HG02610 (cell line): ENCODE measurements at regions not wholly inside any gene's neighbourhood (a gene's known extent, or its start where the extent isn't known, plus 50 kb on each side); places are given as distances from the start of the nearest gene placed in this dataset.
"Not testable (repeated sequence)": the region's sequence is repeated elsewhere in the genome, so short reads cannot be mapped to it uniquely, and the experiment has no call there.

ENCODE experiments used
- ATAC-seq: cut with Tn5 transposase; IDR thresholded peaks from one replicate; pipeline ENCODE4 v1.9.1; 2021; ENCODE audit warnings: mild to moderate bottlenecking, moderate library complexity; ENCODE audit not compliant: unreplicated experiment

GRCh38 chr2:193219413-193219812, 1024.7 kb upstream of the TMEFF2 start:
- ATAC-seq, result no peak

GRCh38 chr2:193201583-193201982, 1006.9 kb upstream of the TMEFF2 start:
- ATAC-seq, result no peak

- ATAC-seq, result no peak
Observed at GRCh38 chr2:193199322-193199721, 1004.6 kb upstream of the TMEFF2 start.

GRCh38 chr2:193187816-193188215, 993.1 kb upstream of the TMEFF2 start:
- peak; percentile 68 for ATAC-seq

DNA sequence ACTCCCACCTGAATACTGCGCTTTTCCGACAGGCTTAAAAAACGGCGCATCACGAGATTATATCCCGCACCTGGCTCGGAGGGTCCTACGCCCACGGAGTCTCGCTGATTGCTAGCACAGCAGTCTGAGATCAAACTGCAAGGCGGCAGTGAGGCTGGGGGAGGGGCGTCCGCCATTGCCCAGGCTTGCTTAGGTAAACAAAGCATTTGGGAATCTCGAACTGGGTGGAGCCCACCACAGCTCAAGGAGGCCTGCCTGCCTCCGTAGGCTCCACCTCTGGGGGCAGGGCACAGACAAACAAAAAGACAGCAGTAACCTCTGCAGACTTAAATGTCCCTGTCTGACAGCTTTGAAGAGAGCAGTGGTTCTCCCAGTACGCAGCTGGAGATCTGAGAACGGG, 976.2 kb upstream of the TMEFF2 start:
- ATAC-seq, result not testable (repeated sequence)

GRCh38 chr2:193156480-193156879, 961.7 kb upstream of the TMEFF2 start:
- ATAC-seq, result no peak

GRCh38 chr2:193154076-193154475, 959.3 kb upstream of the TMEFF2 start:
- no peak for ATAC-seq

GRCh38 chr2:193153576-193153975, 958.8 kb upstream of the TMEFF2 start:
- no peak for ATAC-seq

- not testable (repeated sequence) for ATAC-seq
Observed at GRCh38 chr2:193142467-193142866, 947.7 kb upstream of the TMEFF2 start.

DNA sequence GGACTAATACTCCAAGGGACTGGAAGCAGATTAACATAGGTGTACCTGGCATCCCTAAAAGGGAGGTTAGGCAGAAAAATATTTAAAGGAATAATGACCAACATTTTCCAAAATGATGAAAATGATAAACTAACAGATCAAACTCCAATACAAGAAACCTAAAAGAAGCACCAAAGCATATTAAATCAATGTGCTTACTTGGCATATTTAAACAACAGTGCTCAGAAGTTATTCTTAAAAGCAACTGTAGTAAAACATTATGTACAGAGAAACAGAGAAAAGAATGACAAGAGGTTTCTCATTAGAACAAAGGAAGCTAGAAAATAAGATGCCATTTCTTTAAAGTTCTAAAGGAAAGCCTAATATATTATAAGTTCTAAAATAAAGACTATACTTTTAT, 947.3 kb upstream of the TMEFF2 start:
- ATAC-seq, result no peak

DNA sequence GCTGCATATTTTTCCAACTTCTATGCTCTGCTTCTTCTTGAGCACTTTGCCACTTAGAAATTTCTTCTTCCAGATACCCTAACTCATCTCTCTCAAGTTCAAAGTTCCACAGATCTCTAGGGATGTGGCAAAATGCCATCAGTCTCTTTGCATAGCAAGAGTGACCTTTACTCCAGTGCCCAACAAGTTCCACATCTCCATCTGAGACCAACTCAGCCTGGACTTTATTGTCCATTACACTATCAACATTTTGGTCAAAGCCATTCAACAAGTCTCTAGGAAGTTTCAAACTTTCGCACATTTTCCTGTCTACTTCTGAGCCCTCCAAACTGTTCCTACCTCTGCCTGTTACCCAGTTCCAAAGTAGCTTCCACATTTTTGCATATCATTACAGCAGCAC, 946.2 kb upstream of the TMEFF2 start:
- ATAC-seq, result not testable (repeated sequence)

DNA sequence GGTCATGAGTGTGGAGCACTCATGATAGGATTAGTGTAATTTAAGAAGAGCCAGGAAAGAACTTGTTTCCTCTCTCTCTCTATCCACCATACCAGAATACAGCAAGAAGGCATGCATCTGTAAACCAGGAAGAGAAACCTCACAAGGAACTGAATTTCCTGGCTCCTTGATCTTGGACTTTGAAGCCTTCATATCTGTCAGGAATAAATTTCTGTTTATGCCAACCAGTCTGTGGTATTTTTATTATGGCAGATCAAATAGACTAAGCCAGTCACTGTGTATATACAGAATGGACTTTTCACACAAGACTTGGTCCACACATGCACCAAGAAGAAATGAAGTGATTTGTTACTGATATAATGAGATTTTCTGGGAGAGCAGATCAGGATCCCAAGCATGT, 930.1 kb upstream of the TMEFF2 start:
- ATAC-seq, result no peak

GRCh38 chr2:193114827-193115226, 920.1 kb upstream of the TMEFF2 start:
- no peak for ATAC-seq

GRCh38 chr2:193112986-193113385, 918.3 kb upstream of the TMEFF2 start:
- ATAC-seq, result no peak

- peak; percentile 55 for ATAC-seq
Observed at GRCh38 chr2:193103064-193103463, 908.3 kb upstream of the TMEFF2 start.

GRCh38 chr2:193101591-193101990, 906.9 kb upstream of the TMEFF2 start:
- no peak for ATAC-seq

- no peak for ATAC-seq
Observed at GRCh38 chr2:193088026-193088425, 893.3 kb upstream of the TMEFF2 start.

GRCh38 chr2:193076995-193077394, 882.3 kb upstream of the TMEFF2 start:
- no peak for ATAC-seq

DNA sequence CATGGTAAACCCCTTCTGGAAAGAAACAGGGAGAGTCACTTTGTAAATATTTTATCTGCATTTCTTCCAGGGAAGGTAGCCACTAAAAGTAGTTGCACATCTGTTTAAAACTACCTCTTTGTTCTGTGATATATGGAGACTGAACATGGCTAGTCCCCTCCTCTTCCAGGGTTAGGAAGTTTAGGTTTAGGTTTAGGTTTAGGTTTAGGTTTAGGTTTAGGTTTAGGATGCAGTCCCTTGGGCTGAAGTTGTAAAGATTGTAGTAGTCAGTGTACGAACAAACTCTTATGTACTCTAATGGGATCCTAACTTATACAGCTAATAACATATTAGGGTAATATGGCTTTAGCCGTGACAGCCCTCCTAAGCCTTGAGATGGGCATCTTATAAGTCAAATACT, 880.2 kb upstream of the TMEFF2 start:
- ATAC-seq, result no peak

DNA sequence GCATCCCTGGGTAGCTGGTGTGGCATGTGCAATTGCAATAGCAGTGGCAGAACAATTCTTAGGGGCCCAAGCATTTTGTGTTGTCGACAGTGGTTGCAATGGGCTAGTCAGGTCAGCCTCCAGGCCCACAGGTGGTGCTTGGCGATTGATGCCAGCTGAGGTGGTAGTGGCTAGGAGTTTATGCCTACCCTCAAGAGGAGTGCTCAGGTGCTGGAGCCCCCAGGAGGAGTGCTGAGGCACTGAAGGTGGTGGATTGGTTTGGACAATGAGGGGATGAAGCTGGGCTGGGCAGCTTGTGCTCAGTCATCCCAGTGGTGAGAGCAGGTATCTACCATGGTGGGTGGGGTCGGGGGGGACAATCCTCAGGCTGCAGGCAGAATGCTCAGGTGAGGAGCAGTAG, 877.9 kb upstream of the TMEFF2 start:
- no peak for ATAC-seq

DNA sequence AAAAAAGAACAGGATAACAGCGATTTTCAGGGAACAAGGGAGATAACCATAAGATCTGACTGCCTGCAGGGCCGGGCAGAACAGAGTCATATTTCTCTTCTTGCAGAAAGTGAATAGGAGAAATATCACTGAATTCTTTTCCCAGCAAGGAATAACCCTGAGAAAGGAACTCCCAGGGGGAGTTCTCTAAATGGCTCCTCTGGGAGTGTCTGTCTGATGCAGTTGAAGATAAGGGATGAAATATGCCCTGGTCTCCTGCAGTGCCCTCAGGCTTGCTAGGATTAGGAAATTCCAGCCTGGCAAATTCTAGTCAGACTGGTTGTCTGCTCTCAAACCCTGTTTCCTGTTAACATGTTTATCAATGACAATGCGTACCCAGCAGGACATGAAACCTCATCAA, 830.8 kb upstream of the TMEFF2 start:
- ATAC-seq, result not testable (repeated sequence)

DNA sequence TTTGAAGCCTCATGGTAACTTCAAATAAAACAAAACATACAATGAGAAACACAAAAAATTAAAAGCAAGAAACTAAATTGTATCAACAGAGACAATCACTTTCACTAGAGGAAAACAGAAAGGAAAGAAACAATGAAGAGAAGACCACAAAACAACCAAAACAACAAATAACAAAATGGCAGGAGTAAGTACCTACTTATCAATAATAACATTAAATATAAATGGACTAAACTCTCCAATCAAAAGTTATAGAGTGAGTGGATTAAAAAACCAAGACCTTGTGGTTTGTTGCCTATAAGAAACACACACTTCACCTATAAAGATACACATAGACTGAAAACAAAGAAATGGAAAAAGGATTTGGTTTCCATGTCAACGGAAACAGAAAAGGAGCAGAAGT, 830.1 kb upstream of the TMEFF2 start:
- no peak for ATAC-seq

DNA sequence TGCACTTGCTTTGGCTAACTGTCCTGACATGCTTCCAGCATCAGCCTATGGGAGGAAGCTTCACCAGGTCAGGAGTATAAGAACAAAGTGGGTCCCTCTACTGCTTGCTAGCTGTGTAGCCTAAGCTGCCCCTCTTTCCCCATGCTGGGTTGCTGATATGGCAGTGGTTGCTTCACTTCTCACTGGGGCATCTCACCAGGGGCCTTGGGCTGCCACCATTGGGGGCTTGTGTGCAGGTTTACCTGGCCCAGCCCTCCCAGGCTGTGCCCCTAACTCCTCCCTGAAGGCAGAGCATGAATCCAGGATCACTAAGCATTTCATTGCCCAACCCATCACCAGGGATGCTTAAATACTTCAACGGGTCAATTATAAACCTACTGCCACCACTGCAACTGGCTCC, 817.1 kb upstream of the TMEFF2 start:
- ATAC-seq, result no peak

- no peak for ATAC-seq
Observed at GRCh38 chr2:192993059-192993458, 798.3 kb upstream of the TMEFF2 start.
